SK-N-SH (cell line): ENCODE measurements at regions not wholly inside any gene's neighbourhood (a gene's known extent, or its start where the extent isn't known, plus 50 kb on each side); places are given as distances from the start of the nearest gene placed in this dataset.

Experiments used
- CTCF ChIA-PET: fragments of 300-600, 350-600 bp; formaldehyde crosslinking; extraction: SDS; loops from one replicate; lab custom pipeline; 2021; lab: Yijun Ruan, JAX
- POLR2A ChIA-PET: fragments of 350-600 bp; sonication (Branson Sonifier 250); formaldehyde crosslinking; extraction: SDS; loops from one replicate; lab custom pipeline; 2020; ENCODE audit warnings: antibody characterized with exemption, inconsistent platforms; lab: Yijun Ruan, JAX
- DNase-seq: peaks from one replicate; pipeline ENCODE4 v3.0.0; 2012
- H2AFZ ChIP-seq: fragments of 200-600 bp; sonication (generic); 2 replicates; pipeline ENCODE4 v1.8.1; 2016; ENCODE audit warnings: antibody characterized with exemption, mild to moderate bottlenecking, low read depth
- H3F3A ChIP-seq: fragments of 200-600 bp; sonication (generic); replicated peaks from 2 replicates; pipeline ENCODE3; 2016; ENCODE audit warnings: antibody characterized with exemption, mild to moderate bottlenecking; ENCODE audit not compliant: insufficient read depth
- H3K27ac ChIP-seq, 2 experiments: fragments of 200-500 bp in 1 of 2; fragments of 200-600 bp in 1 of 2; sonication (Bioruptor generic) in 1 of 2; sonication (generic), shearing (Covaris generic) in 1 of 2; 2 replicates each; pipeline versions ENCODE4 v1.5.1 to v1.6.1; 2014 to 2016; ENCODE audit warnings: low read depth in 2 of 2, inconsistent platforms in 1 of 2, low read length in 1 of 2, mild to moderate bottlenecking in 1 of 2, mixed read lengths in 1 of 2
- H3K27me3 ChIP-seq: fragments of 200-600 bp; sonication (generic), shearing (Covaris generic); 2 replicates; pipeline ENCODE4 v1.6.1; 2016; ENCODE audit warnings: mixed run types; ENCODE audit not compliant: insufficient read depth
- H3K36me3 ChIP-seq, 2 experiments: fragments of 200-500 bp in 1 of 2; fragments of 200-600 bp in 1 of 2; sonication (Bioruptor generic) in 1 of 2; sonication (generic) in 1 of 2; replicated peaks in 1 of 2; 2 replicates each; pipeline versions ENCODE3 to v1.5.1; 2014 to 2016; ENCODE audit warnings: low read length in 1 of 2, mild to moderate bottlenecking in 1 of 2; ENCODE audit not compliant: insufficient read depth in 2 of 2, control insufficient read depth in 1 of 2
- H3K4me1 ChIP-seq, 2 experiments: fragments of 200-500 bp in 1 of 2; fragments of 200-600 bp in 1 of 2; sonication (Bioruptor generic) in 1 of 2; sonication (generic), shearing (Covaris generic) in 1 of 2; 2 replicates each; pipeline versions ENCODE4 v1.5.1 to v1.6.1; 2014 to 2016; ENCODE audit warnings: low read depth in 1 of 2, low read length in 1 of 2, mixed run types in 1 of 2; ENCODE audit not compliant: insufficient read depth in 2 of 2, control insufficient read depth in 1 of 2
- H3K4me2 ChIP-seq: fragments of 200-600 bp; sonication (generic), shearing (Covaris generic); 2 replicates; pipeline ENCODE4 v1.6.1; 2017; ENCODE audit warnings: mixed run types
- H3K4me3 ChIP-seq, 2 experiments: fragments of 200-500 bp in 1 of 2; fragments of 200-600 bp in 1 of 2; sonication (Bioruptor generic) in 1 of 2; sonication (generic), shearing (Covaris generic) in 1 of 2; 2 replicates each; pipeline versions ENCODE4 v1.5.1 to v1.8.1; 2014 to 2016; ENCODE audit warnings: low read depth in 2 of 2, inconsistent platforms in 1 of 2, low read length in 1 of 2, mild to moderate bottlenecking in 1 of 2, mixed read lengths in 1 of 2, moderate library complexity in 1 of 2
- H3K79me2 ChIP-seq: fragments of 200-600 bp; sonication (generic); 2 replicates; pipeline ENCODE4 v1.8.1; 2017; ENCODE audit warnings: mild to moderate bottlenecking; ENCODE audit not compliant: insufficient read depth
- H3K9ac ChIP-seq: fragments of 200-600 bp; sonication (generic); 2 replicates; pipeline ENCODE4 v1.6.1; 2017; ENCODE audit warnings: mixed run types
- H3K9me2 ChIP-seq: fragments of 200-600 bp; sonication (generic); 2 replicates; pipeline ENCODE4 v1.6.1; 2017; ENCODE audit warnings: mixed run types
- H3K9me3 ChIP-seq: fragments of 200-600 bp; sonication (generic); 2 replicates; pipeline ENCODE4 v1.6.1; 2017; ENCODE audit warnings: mixed run types, mild to moderate bottlenecking, moderate library complexity
- H4K20me1 ChIP-seq: fragments of 200-600 bp; sonication (generic); 2 replicates; pipeline ENCODE4 v1.6.1; 2017; ENCODE audit warnings: mild to moderate bottlenecking, mixed run types; ENCODE audit not compliant: insufficient read depth
- CHD2 ChIP-seq: fragments of 150-350 bp; IDR thresholded peaks from 2 replicates; pipeline ENCODE4 v1.6.1; 2018; ENCODE audit warnings: low read length; ENCODE audit not compliant: partially characterized antibody
- ELF1 ChIP-seq: IDR thresholded peaks from 2 replicates; pipeline ENCODE4 v1.4.0; 2012
- EP300 ChIP-seq, 2 experiments: IDR thresholded peaks; 2 replicates each; pipeline versions ENCODE4 v1.4.0 to v1.6.1; 2012; ENCODE audit warnings: borderline replicate concordance in 1 of 2, low read depth in 1 of 2, low read length in 1 of 2
- JUND ChIP-seq: IDR thresholded peaks from 2 replicates; pipeline ENCODE4 v1.4.0; 2012
- MEF2A ChIP-seq: IDR thresholded peaks from 2 replicates; pipeline ENCODE4 v1.4.0; 2012; ENCODE audit warnings: low read depth, borderline replicate concordance
- POLR2AphosphoS5 ChIP-seq: IDR thresholded peaks from 2 replicates; pipeline ENCODE4 v1.6.1; 2012; ENCODE audit warnings: low read depth, low read length
- RAD21 ChIP-seq: IDR thresholded peaks from 2 replicates; pipeline ENCODE4 v1.6.1; 2012; ENCODE audit warnings: mild to moderate bottlenecking, low read length
- RXRA ChIP-seq: IDR thresholded peaks from 2 replicates; pipeline ENCODE4 v1.4.0; 2012; ENCODE audit warnings: low read depth, mild to moderate bottlenecking, borderline replicate concordance
- TCF12 ChIP-seq: IDR thresholded peaks from 2 replicates; pipeline ENCODE4 v1.4.0; 2012
- USF1 ChIP-seq: IDR thresholded peaks from 2 replicates; pipeline ENCODE4 v1.4.0; 2012; ENCODE audit warnings: low read depth, borderline replicate concordance
- USF2 ChIP-seq: fragments of 150-350 bp; IDR thresholded peaks from 2 replicates; pipeline ENCODE4 v1.6.1; 2017; ENCODE audit warnings: antibody characterized with exemption, low read length, low read depth, borderline replicate concordance
- ZBTB33 ChIP-seq: IDR thresholded peaks from 2 replicates; pipeline ENCODE4 v1.4.0; 2012; ENCODE audit warnings: low read depth, borderline replicate concordance
- WGBS: methylation state at CpG from one replicate; pipeline ENCODE4 v1.1.6; 2017; ENCODE audit warnings: low lambda C conversion rate; 5-methylcytosine and 5-hydroxymethylcytosine counted together

GRCh38 chr2:121121661-121122060 lies 163.3 kb downstream of the TFCP2L1 start:
- TF ChIP-seq RXRA (no peak), EP300 (IDR thresholded peaks at IDR 0.05; ENCODE audit: borderline replicate concordance in 1 of 2, low read depth in 1 of 2, low read length in 1 of 2) (no peak)
- H3K4me3 ChIP-seq, result no peak overlapping the region
- ChIA-PET CTCF (no interaction called here), POLR2A (no interaction called here)
- no peak overlapping the region for H3K4me2 ChIP-seq
- no peak overlapping the region for H3K27ac ChIP-seq
- no peaks in the 10 kb centered on the region for H4K20me1 ChIP-seq
- WGBS, result 38% methylated on average over 7 of the region's 7 CpGs
- peaks cover 24% of the 10 kb centered on the region for H3K27me3 ChIP-seq
- H3K79me2 ChIP-seq, result no peaks in the 10 kb centered on the region
- H3K9ac ChIP-seq, result no peak overlapping the region
- no peaks in the 10 kb centered on the region for H3K36me3 ChIP-seq
- H3K9me3 ChIP-seq, result no peaks in the 10 kb centered on the region
- no peak for DNase-seq
- H3K9me2 ChIP-seq, result no peaks in the 10 kb centered on the region
- H3K4me1 ChIP-seq, result no peaks in the 10 kb centered on the region
- no peaks in the 10 kb centered on the region for H3F3A ChIP-seq
- H2AFZ ChIP-seq, result no peak overlapping the region

- H2AFZ ChIP-seq, result no peak overlapping the region
- peaks cover 31% of the 10 kb centered on the region for H3K27me3 ChIP-seq
- no peak overlapping the region for H3K9ac ChIP-seq
- H3K4me1 ChIP-seq, result no peaks in the 10 kb centered on the region
- H3K79me2 ChIP-seq, result no peaks in the 10 kb centered on the region
- H3K36me3 ChIP-seq, result no peaks in the 10 kb centered on the region
- no peak overlapping the region for H3K4me2 ChIP-seq
- 100% methylated on average over 1 of the region's 10 CpGs for WGBS
- H3K27ac ChIP-seq, result no peak overlapping the region
- H3K9me3 ChIP-seq, result no peaks in the 10 kb centered on the region
- H3K4me3 ChIP-seq, result no peak overlapping the region
- no peaks in the 10 kb centered on the region for H4K20me1 ChIP-seq
- no peak for DNase-seq
- H3K9me2 ChIP-seq, result no peaks in the 10 kb centered on the region
- no peaks in the 10 kb centered on the region for H3F3A ChIP-seq
- POLR2A ChIA-PET, result no interaction called here
- CTCF ChIA-PET, result no interaction called here
- no peak for TF ChIP-seq JUND
Measured at GRCh38 chr2:121123268-121123667, 161.7 kb downstream of the TFCP2L1 start.

GRCh38 chr2:121124330-121124729 lies 160.7 kb downstream of the TFCP2L1 start:
- Histone ChIP-seq H3K36me3 (no peaks in the 10 kb centered on the region), H3K9me3 (no peaks in the 10 kb centered on the region), H3K27ac (no peak overlapping the region), H3K9ac (no peak overlapping the region), H3K4me3 (no peak overlapping the region), H3K4me1 (no peaks in the 10 kb centered on the region), H2AFZ (no peak overlapping the region), H3K9me2 (no peaks in the 10 kb centered on the region), H3K27me3 (peaks cover 31% of the 10 kb centered on the region), H3K79me2 (no peaks in the 10 kb centered on the region), H4K20me1 (no peaks in the 10 kb centered on the region), H3F3A (no peaks in the 10 kb centered on the region), H3K4me2 (no peak overlapping the region)
- CTCF ChIA-PET, result interaction anchor here (1.3 to 1.4 kb wide), 2 partner anchors 9 to 232 kb away, joined by 3 to 5 read pairs; no protein-coding TSS in a partner anchor
- TF ChIP-seq USF1 (no peak), EP300 (IDR thresholded peaks at IDR 0.05; ENCODE audit: borderline replicate concordance in 1 of 2, low read depth in 1 of 2, low read length in 1 of 2) (no peak)
- POLR2A ChIA-PET, result no interaction called here
- DNase-seq, result no peak

- TF ChIP-seq EP300 (IDR thresholded peaks at IDR 0.05; ENCODE audit: borderline replicate concordance in 1 of 2, low read depth in 1 of 2, low read length in 1 of 2) (no peak), POLR2AphosphoS5 (no peak), MEF2A (no peak), ELF1 (no peak), RAD21 (no peak), ZBTB33 (no peak), TCF12 (no peak), USF2 (no peak), CHD2 (no peak)
- CTCF ChIA-PET, result interaction anchor here (1.3 to 1.4 kb wide), 2 partner anchors 10 to 231 kb away, joined by 3 to 5 read pairs; no protein-coding TSS in a partner anchor
Measured at GRCh38 chr2:121125350-121125749, 159.7 kb downstream of the TFCP2L1 start.

More at GRCh38 chr2:121125350-121125749, 159.7 kb downstream of the TFCP2L1 start:
- Histone ChIP-seq H3K36me3 (no peaks in the 10 kb centered on the region), H3K9ac (no peak overlapping the region), H3K9me3 (no peaks in the 10 kb centered on the region), H3K4me2 (no peak overlapping the region), H2AFZ (no peak overlapping the region), H3K9me2 (no peaks in the 10 kb centered on the region), H3K79me2 (no peaks in the 10 kb centered on the region), H3K4me3 (no peak overlapping the region), H4K20me1 (no peaks in the 10 kb centered on the region), H3K27ac (no peak overlapping the region), H3K4me1 (peaks cover 0 to 7% of the 10 kb centered on the region in 2 experiments; a peak in 1 of 4 replicates), H3F3A (no peaks in the 10 kb centered on the region), H3K27me3 (peaks cover 31% of the 10 kb centered on the region)
- 8% methylated on average over 1 of the region's 1 CpG for WGBS
- DNase-seq, result no peak
- POLR2A ChIA-PET, result no interaction called here
